ENCODE measurements at regions not wholly inside any gene's neighbourhood (a gene's known extent, or its start where the extent isn't known, plus 50 kb on each side); places are given as distances from the start of the nearest gene placed in this dataset.
A peak's percentile ranks its signal among the peaks of the same experiment; 100 is the strongest.

DNA sequence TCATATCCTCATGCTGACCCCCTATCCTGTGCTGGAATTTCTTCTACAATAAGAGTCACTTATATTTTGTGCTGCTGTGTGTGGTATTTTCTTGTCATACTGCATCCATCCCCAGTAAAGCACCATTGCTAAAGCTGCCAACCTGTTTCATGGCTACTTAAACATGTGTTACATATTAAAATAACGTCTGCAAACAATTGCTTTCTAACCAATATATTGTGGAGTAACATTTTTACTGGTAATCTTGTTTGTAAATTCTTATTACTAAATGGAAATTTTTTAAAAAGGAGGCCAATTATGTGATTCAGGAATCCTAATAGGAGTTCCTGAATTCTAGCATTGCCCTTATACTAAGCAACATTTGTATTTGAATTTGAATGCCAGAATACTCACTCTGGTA is 160.3 kb upstream of the VEGFC start:
- no peaks in the 10 kb centered on the region for H3K9me3 ChIP-seq
- no peak for DNase-seq
- H3K4me3 ChIP-seq (ENCODE audit: low read depth, low read length): no peak overlapping the region
- no peaks in the 10 kb centered on the region for H3K4me1 ChIP-seq
- no peaks in the 10 kb centered on the region for H3K36me3 ChIP-seq
- no peaks in the 10 kb centered on the region for H3K27me3 ChIP-seq
- TF ChIP-seq, protein P1, sequence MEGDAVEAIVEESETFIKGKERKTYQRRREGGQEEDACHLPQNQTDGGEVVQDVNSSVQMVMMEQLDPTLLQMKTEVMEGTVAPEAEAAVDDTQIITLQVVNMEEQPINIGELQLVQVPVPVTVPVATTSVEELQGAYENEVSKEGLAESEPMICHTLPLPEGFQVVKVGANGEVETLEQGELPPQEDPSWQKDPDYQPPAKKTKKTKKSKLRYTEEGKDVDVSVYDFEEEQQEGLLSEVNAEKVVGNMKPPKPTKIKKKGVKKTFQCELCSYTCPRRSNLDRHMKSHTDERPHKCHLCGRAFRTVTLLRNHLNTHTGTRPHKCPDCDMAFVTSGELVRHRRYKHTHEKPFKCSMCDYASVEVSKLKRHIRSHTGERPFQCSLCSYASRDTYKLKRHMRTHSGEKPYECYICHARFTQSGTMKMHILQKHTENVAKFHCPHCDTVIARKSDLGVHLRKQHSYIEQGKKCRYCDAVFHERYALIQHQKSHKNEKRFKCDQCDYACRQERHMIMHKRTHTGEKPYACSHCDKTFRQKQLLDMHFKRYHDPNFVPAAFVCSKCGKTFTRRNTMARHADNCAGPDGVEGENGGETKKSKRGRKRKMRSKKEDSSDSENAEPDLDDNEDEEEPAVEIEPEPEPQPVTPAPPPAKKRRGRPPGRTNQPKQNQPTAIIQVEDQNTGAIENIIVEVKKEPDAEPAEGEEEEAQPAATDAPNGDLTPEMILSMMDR (IDR thresholded peaks at IDR 0.05; ENCODE audit: low read depth, low read length): no peak

DNA sequence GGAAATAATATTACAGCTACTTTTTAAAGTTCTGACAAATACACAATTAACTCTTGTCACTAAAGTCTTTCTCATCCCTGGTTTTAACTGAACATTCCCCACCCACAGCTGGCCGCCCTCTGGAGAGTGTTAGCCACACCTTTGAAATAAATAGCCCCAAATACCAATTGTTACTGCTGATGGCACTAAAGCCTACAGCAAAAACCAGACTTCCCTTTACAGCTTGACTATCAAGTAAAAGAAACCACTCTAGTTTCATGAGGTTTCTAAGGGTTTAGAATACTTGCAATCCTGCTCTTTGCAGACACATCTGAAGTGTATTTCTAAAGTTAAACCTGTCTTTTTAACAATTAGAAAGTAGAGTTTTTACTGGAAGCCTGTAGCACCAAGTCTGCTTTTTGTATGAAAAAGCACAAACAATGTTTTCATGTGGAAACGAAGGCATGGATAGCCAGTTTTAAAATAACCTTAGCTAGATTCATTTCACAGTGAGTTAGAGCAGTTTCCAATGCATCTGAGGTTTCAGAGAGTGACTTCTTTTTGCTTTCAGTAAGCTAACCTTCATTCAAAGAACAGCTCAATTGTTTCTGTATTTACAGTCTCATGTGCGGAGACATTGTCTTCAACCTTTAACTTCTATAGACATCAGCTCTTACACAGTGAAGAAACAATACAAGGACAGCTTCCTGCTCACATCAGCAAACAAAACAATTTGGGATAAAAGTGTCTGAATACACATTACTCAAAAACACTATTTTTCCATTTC is 164.8 kb upstream of the VEGFC start:
- no peaks in the 10 kb centered on the region for H3K36me3 ChIP-seq
- no peaks in the 10 kb centered on the region for H3K4me1 ChIP-seq
- no peak for DNase-seq
- no peaks in the 10 kb centered on the region for H3K9me3 ChIP-seq
- H3K27me3 ChIP-seq: no peaks in the 10 kb centered on the region
- TF ChIP-seq, protein P1 (IDR thresholded peaks at IDR 0.05; ENCODE audit: low read depth, low read length): no peak
- H3K4me3 ChIP-seq (ENCODE audit: low read depth, low read length): no peak overlapping the region

DNA sequence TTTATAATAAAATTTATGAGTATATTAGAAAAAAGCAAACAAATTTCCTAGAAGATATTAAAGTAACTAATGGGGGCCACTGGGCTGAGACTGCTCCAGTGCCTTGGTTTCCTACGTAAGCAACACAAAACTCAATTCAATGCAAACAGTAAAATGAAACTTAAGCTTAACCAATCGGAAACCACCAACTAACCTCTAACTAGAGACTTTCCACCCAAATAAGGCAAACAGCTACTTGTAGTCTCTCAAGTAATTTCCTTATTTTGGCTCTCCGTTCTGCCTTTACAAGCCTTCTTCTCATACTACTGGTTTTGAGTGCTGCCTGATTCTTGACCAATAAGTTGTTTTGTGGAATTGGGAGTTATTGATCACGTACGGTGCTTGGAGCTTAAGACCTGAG is 167.3 kb upstream of the VEGFC start:
- Histone ChIP-seq H3K4me1 (no peaks in the 10 kb centered on the region), H3K4me3 (ENCODE audit: low read depth, low read length) (no peak overlapping the region), H3K36me3 (no peaks in the 10 kb centered on the region), H3K27me3 (no peaks in the 10 kb centered on the region), H3K9me3 (no peaks in the 10 kb centered on the region)
- no peak for DNase-seq
- TF ChIP-seq, protein P1 (IDR thresholded peaks at IDR 0.05; ENCODE audit: low read depth, low read length): no peak

DNA sequence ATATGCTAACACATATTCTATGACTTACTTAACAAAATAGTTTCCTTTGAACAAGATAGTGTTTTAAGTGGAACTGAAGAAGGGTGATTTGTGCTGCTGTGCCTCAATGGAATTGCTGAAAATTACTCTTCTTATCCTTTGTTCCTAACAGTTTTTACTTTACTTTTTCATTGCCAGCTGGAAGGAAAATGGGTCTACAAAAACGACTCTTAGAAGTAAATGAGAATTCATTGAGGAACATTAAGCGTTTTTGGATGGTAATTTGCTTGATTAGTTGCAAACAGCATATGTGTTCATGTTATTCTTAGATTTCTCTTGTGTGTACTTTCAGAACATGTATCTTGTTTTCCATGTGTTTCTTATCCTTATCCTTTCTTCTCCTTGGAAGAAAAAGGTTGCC is 170.4 kb upstream of the VEGFC start:
- TF ChIP-seq, protein P1 (IDR thresholded peaks at IDR 0.05; ENCODE audit: low read depth, low read length): no peak
- Histone ChIP-seq H3K4me3 (ENCODE audit: low read depth, low read length) (no peak overlapping the region), H3K36me3 (no peaks in the 10 kb centered on the region), H3K4me1 (no peaks in the 10 kb centered on the region), H3K27me3 (no peaks in the 10 kb centered on the region), H3K9me3 (no peaks in the 10 kb centered on the region)
- no peak for DNase-seq

DNA sequence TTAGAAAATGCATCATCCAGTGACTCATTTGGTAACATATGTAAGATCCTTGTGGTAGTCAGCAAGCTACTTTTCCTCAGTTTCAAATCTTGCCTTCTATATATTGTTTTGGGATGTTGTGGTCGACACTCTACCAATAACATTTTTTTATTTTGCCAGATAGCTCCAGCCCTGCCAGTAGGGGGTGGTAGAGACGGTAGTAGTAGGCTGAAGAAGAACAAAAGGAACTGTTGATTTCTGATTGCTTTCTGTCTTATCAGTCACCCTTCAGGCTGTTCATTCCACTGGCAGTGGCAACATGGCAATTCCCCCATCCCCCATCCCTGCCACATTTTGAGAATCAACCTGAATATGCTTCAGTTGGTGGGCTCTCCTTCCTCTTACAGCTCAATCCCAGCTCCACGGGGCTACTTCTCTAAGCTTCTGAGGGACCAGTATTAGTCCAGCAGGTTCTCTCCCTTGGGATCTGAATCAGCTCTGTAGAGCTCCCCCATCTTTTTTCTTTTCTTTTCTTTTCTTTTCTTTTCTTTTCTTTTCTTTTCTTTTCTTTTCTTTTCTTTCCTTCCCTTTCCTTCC is 171.5 kb upstream of the VEGFC start:
- Histone ChIP-seq H3K27me3 (no peaks in the 10 kb centered on the region), H3K36me3 (no peaks in the 10 kb centered on the region), H3K4me1 (no peaks in the 10 kb centered on the region), H3K9me3 (no peaks in the 10 kb centered on the region), H3K4me3 (ENCODE audit: low read depth, low read length) (no peak overlapping the region)
- DNase-seq: peak; percentile 27
- TF ChIP-seq, protein P1 (IDR thresholded peaks at IDR 0.05; ENCODE audit: low read depth, low read length): peak; percentile 50

DNA sequence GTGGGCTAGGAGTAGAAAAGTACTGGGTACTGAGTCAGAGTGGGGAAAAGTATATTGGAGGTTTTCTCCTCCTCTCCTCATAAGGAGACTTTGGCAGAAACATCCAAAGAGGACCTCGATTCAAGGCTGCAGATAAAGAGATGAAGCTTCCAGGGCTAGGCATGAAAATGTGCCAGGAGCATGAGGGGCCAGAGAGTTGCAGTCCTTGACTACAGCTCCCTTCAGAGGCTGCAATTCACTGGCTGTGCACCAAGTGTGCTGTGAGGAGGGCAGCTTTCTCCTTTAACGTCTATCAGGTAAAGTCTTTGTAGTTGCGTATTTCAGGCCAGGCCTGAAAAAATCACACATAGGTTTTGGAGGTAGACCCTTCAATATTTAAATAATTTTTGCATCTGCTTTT is 174.9 kb upstream of the VEGFC start:
- Histone ChIP-seq H3K36me3 (no peaks in the 10 kb centered on the region), H3K27me3 (no peaks in the 10 kb centered on the region), H3K4me3 (ENCODE audit: low read depth, low read length) (no peak overlapping the region), H3K4me1 (no peaks in the 10 kb centered on the region), H3K9me3 (no peaks in the 10 kb centered on the region)
- DNase-seq: no peak
- TF ChIP-seq, protein P1 (IDR thresholded peaks at IDR 0.05; ENCODE audit: low read depth, low read length): no peak
